H1 (cell line): ENCODE measurements at regions not wholly inside any gene's neighbourhood (a gene's known extent, or its start where the extent isn't known, plus 50 kb on each side); places are given as distances from the start of the nearest gene placed in this dataset.

ENCODE experiments used
- CTCF ChIA-PET: fragments of 300-600 bp; sonication (Branson Sonifier 250); formaldehyde crosslinking; loops from one replicate; lab custom pipeline; 2021; ENCODE audit not compliant: partially characterized antibody; lab: Charles Lee
- POLR2A ChIA-PET: fragments of 300-600 bp; sonication (Branson Sonifier 250); formaldehyde crosslinking; loops from one replicate; lab custom pipeline; 2021; ENCODE audit warnings: inconsistent platforms; ENCODE audit not compliant: partially characterized antibody; lab: Charles Lee
- DNase-seq, 2 experiments: peaks; one replicate each; pipeline versions ENCODE4 v3.0.0 to v3.0.0-alpha.2; 2010 to 2022; ENCODE audit warnings: low spot score in 2 of 2, low read depth in 1 of 2, mixed read lengths in 1 of 2
- FAIRE-seq: peaks from 2 replicates; lab custom pipeline; 2011; peaks lifted over from hg19 to GRCh38; lab: Jason Lieb, UNC
- H2AFZ ChIP-seq: 2 replicates; pipeline ENCODE4 v1.8.1; 2012; ENCODE audit warnings: low read length, inconsistent platforms
- H2AK5ac ChIP-seq: 2 replicates; pipeline ENCODE4 v1.6.1; 2013; ENCODE audit warnings: low read depth, low read length
- H2BK120ac ChIP-seq: replicated peaks from 2 replicates; pipeline ENCODE3; 2013; ENCODE audit warnings: low read depth, low read length, inconsistent platforms
- H2BK12ac ChIP-seq: 2 replicates; pipeline ENCODE4 v1.6.1; 2013; ENCODE audit warnings: low read depth, low read length
- H2BK15ac ChIP-seq: 2 replicates; pipeline ENCODE4 v1.6.1; 2013; ENCODE audit warnings: low read length
- H2BK20ac ChIP-seq: 2 replicates; pipeline ENCODE4 v1.6.1; 2013; ENCODE audit warnings: low read length
- H2BK5ac ChIP-seq: 2 replicates; pipeline ENCODE4 v1.6.1; 2013; ENCODE audit warnings: low read depth, low read length
- H3K14ac ChIP-seq: 2 replicates; pipeline ENCODE4 v1.6.1; 2013; ENCODE audit warnings: inconsistent platforms; ENCODE audit not compliant: insufficient read length
- H3K18ac ChIP-seq: 2 replicates; pipeline ENCODE4 v1.6.1; 2013; ENCODE audit warnings: low read length; ENCODE audit errors: extremely low read depth
- H3K23ac ChIP-seq: 2 replicates; pipeline ENCODE4 v1.6.1; 2013; ENCODE audit warnings: inconsistent platforms; ENCODE audit not compliant: insufficient read length
- H3K23me2 ChIP-seq: 2 replicates; pipeline ENCODE4 v1.6.1; 2013; ENCODE audit warnings: low read depth, low read length
- H3K27ac ChIP-seq: 2 replicates; pipeline ENCODE4 v1.6.1; 2011; ENCODE audit warnings: low read depth, low read length, inconsistent platforms
- H3K27me3 ChIP-seq, 4 experiments: replicated peaks in 1 of 4; 1 replicate in 1 of 4; 2 replicates in 3 of 4; pipeline versions ENCODE4 v1.6.1 to v1.8.1; 2011 to 2013; ENCODE audit warnings: low read length in 3 of 4, mild to moderate bottlenecking in 3 of 4, inconsistent platforms in 2 of 4, mixed read lengths in 2 of 4, moderate library complexity in 1 of 4; ENCODE audit not compliant: control insufficient read depth in 3 of 4, insufficient read depth in 3 of 4; ENCODE audit errors: extremely low read depth in 1 of 4
- H3K36me3 ChIP-seq, 4 experiments: 2 replicates each; pipeline versions ENCODE4 v1.6.1 to v1.8.1; 2011 to 2013; ENCODE audit warnings: mild to moderate bottlenecking in 4 of 4, low read length in 3 of 4, moderate library complexity in 2 of 4, control low read depth in 1 of 4, inconsistent platforms in 1 of 4; ENCODE audit not compliant: insufficient read depth in 4 of 4, control insufficient read depth in 2 of 4
- H3K4ac ChIP-seq: replicated peaks from 2 replicates; pipeline ENCODE3; 2013; ENCODE audit warnings: low read length, low read depth, mixed read lengths, inconsistent platforms; ENCODE audit not compliant: insufficient read length
- H3K4me1 ChIP-seq, 4 experiments: replicated peaks in 1 of 4; 1 replicate in 1 of 4; 2 replicates in 3 of 4; pipeline versions ENCODE4 v1.6.1 to v1.8.1; 2011 to 2013; ENCODE audit warnings: low read length in 3 of 4, inconsistent platforms in 2 of 4, mixed read lengths in 1 of 4; ENCODE audit not compliant: insufficient read depth in 4 of 4, control insufficient read depth in 3 of 4
- H3K4me2 ChIP-seq, 2 experiments: 2 replicates each; pipeline versions ENCODE4 v1.6.1 to v1.8.1; 2011 to 2013; ENCODE audit warnings: low read depth in 2 of 2, low read length in 2 of 2, control low read depth in 1 of 2, inconsistent platforms in 1 of 2, mild to moderate bottlenecking in 1 of 2; ENCODE audit not compliant: insufficient read depth in 1 of 2
- H3K4me3 ChIP-seq, 4 experiments: fragments of 200-600, 300-600 bp in 1 of 4; sonication (generic), shearing (Covaris generic), sonication (Bioruptor Twin) in 1 of 4; 2 replicates each; pipeline versions ENCODE4 v1.5.1 to v1.8.1; 2011 to 2016; ENCODE audit warnings: low read length in 4 of 4, low read depth in 3 of 4, control low read depth in 2 of 4, inconsistent platforms in 2 of 4, mild to moderate bottlenecking in 2 of 4, mixed read lengths in 1 of 4, moderate library complexity in 1 of 4; ENCODE audit not compliant: insufficient read depth in 2 of 4; ENCODE audit errors: extremely low read depth in 1 of 4
- H3K56ac ChIP-seq: replicated peaks from 2 replicates; pipeline ENCODE3; 2013; ENCODE audit warnings: low read depth, mild to moderate bottlenecking, mixed read lengths, low read length, inconsistent platforms; ENCODE audit not compliant: insufficient read length
- H3K79me1 ChIP-seq: 2 replicates; pipeline ENCODE4 v1.6.1; 2013; ENCODE audit warnings: low read depth, low read length, control low read depth
- H3K79me2 ChIP-seq, 2 experiments: 2 replicates each; pipeline versions ENCODE4 v1.6.1 to v1.8.1; 2012 to 2013; ENCODE audit warnings: low read length in 2 of 2, mild to moderate bottlenecking in 2 of 2, inconsistent platforms in 1 of 2; ENCODE audit not compliant: insufficient read depth in 2 of 2, control insufficient read depth in 1 of 2
- H3K9ac ChIP-seq, 4 experiments: replicated peaks in 1 of 4; 1 replicate in 1 of 4; 2 replicates in 3 of 4; pipeline versions ENCODE4 v1.6.1 to v1.8.1; 2011 to 2013; ENCODE audit warnings: low read depth in 3 of 4, low read length in 3 of 4, control low read depth in 2 of 4, mild to moderate bottlenecking in 2 of 4, moderate library complexity in 2 of 4, inconsistent platforms in 1 of 4; ENCODE audit errors: extremely low read depth in 1 of 4
- H3K9me3 ChIP-seq, 2 experiments: 2 replicates each; pipeline versions ENCODE4 v1.6.1 to v1.8.1; 2012 to 2013; ENCODE audit warnings: mild to moderate bottlenecking in 2 of 2, moderate library complexity in 2 of 2, control low read depth in 1 of 2, inconsistent platforms in 1 of 2, low read depth in 1 of 2, low read length in 1 of 2, mixed read lengths in 1 of 2; ENCODE audit not compliant: insufficient read depth in 2 of 2
- H4K20me1 ChIP-seq, 2 experiments: replicated peaks in 1 of 2; 2 replicates each; pipeline versions ENCODE3 to v1.8.1; 2011 to 2013; ENCODE audit warnings: inconsistent platforms in 2 of 2, low read length in 2 of 2, mild to moderate bottlenecking in 1 of 2; ENCODE audit not compliant: insufficient read depth in 2 of 2, control insufficient read depth in 1 of 2
- H4K5ac ChIP-seq: 2 replicates; pipeline ENCODE4 v1.6.1; 2013; ENCODE audit warnings: low read length, low read depth, mixed read lengths, inconsistent platforms; ENCODE audit not compliant: insufficient read length
- H4K8ac ChIP-seq: 2 replicates; pipeline ENCODE4 v1.8.0; 2013; ENCODE audit warnings: mild to moderate bottlenecking, moderate library complexity, low read length, inconsistent platforms; ENCODE audit not compliant: insufficient read depth; ENCODE audit errors: extremely low read depth
- H4K91ac ChIP-seq: replicated peaks from 2 replicates; pipeline ENCODE3; 2013; ENCODE audit warnings: low read length, mixed read lengths, inconsistent platforms; ENCODE audit not compliant: insufficient read length
- BRCA1 ChIP-seq: IDR thresholded peaks from 2 replicates; pipeline ENCODE4 v1.6.1; 2012; ENCODE audit warnings: low read depth, low read length, improper control_type of control experiment
- CBX8 ChIP-seq: fragments of 300-800, 300-1000 bp; sonication (generic); IDR thresholded peaks from 2 replicates; pipeline ENCODE4 v1.7.1; 2016; ENCODE audit warnings: low read depth, low read length, borderline replicate concordance
- NRF1 ChIP-seq: IDR thresholded peaks from 2 replicates; pipeline ENCODE4 v1.6.1; 2011; ENCODE audit warnings: mild to moderate bottlenecking, low read depth, low read length, improper control_type of control experiment
- SIRT6 ChIP-seq: IDR thresholded peaks from one replicate; pipeline ENCODE4 v1.7.1; 2012; ENCODE audit warnings: low read length, inconsistent platforms
- SIX5 ChIP-seq: IDR thresholded peaks from 2 replicates; pipeline ENCODE4 v1.6.1; 2011; ENCODE audit warnings: mild to moderate bottlenecking, low read depth, low read length
- SP4 ChIP-seq: IDR thresholded peaks from 2 replicates; pipeline ENCODE4 v1.6.1; 2012; ENCODE audit warnings: low read length, inconsistent platforms
- TAF1 ChIP-seq: IDR thresholded peaks from 2 replicates; pipeline ENCODE4 v1.6.1; 2011; ENCODE audit warnings: mild to moderate bottlenecking, low read depth, low read length
- TBP ChIP-seq: IDR thresholded peaks from 2 replicates; pipeline ENCODE4 v1.6.1; 2011; ENCODE audit warnings: low read depth, low read length, improper control_type of control experiment
- WGBS, 2 experiments: shearing (Covaris generic) in 1 of 2; methylation state at CpG; one replicate each; pipeline versions ENCODE4 v1.1.6 to v1.1.7; 2013 to 2015; ENCODE audit warnings: low lambda C conversion rate in 2 of 2, mixed read lengths in 2 of 2, inconsistent platforms in 1 of 2, low coverage in 1 of 2, missing lambda C conversion rate in 1 of 2; ENCODE audit not compliant: insufficient replicate concordance in 2 of 2, insufficient coverage in 1 of 2, insufficient read length in 1 of 2; ENCODE audit errors: extremely low coverage in 1 of 2, missing lambda C conversion rate in 1 of 2; 5-methylcytosine and 5-hydroxymethylcytosine counted together

DNA sequence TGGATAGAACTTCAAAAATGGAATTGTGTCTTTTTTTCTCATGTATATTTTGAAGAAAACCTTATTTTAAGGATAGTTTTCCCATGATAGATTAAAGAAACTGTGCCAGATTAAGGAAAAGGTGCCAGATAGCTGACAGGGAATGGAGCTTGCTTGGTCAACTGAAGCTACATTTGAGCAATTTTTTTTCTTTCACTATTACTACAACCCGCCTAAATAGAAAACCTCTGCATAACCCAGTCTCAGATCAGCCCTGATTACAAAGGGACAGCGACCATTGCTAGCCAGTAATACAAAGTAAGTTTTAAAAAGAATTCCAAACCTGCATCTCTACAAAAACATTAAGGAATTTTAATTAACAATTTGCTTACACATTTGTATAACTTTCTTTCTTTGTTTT lies 1123.4 kb upstream of the LRRTM3 start:
- Histone ChIP-seq H4K8ac (no peak overlapping the region), H3K4ac (no peak overlapping the region)

More for the DNA sequence above, 1123.4 kb upstream of the LRRTM3 start:
- CTCF ChIA-PET, result no interaction called here
- Histone ChIP-seq H3K79me2 (no peaks in the 10 kb centered on the region), H3K9me3 (no peaks in the 10 kb centered on the region), H3K14ac (no peak overlapping the region), H3K4me1 (no peaks in the 10 kb centered on the region), H3K23me2 (no peaks in the 10 kb centered on the region), H2BK5ac (no peak overlapping the region), H3K4me2 (no peak overlapping the region), H2BK15ac (no peak overlapping the region), H4K20me1 (no peaks in the 10 kb centered on the region), H3K23ac (no peak overlapping the region), H3K27ac (no peak overlapping the region), H2BK12ac (no peak overlapping the region), H3K9ac (no peak overlapping the region), H2BK20ac (no peak overlapping the region), H3K4me3 (no peak overlapping the region), H2BK120ac (no peak overlapping the region), H3K36me3 (no peaks in the 10 kb centered on the region), H3K56ac (peak overlapping the region; percentile 54), H2AFZ (no peak overlapping the region), H4K5ac (no peak overlapping the region), H3K18ac (no peak overlapping the region), H2AK5ac (no peak overlapping the region), H3K27me3 (peaks cover 0 to 1% (median 0%) of the 10 kb centered on the region in 4 experiments; a peak in 1 of 7 replicates), H4K91ac (no peak overlapping the region), H3K79me1 (no peaks in the 10 kb centered on the region)
- DNase-seq (no peak), FAIRE-seq (no peak)
- 94% methylated on average over 2 of the region's 2 CpGs; no CpG with 5 or more reads in 1 of the 2 experiments for WGBS, 2 experiments
- TF ChIP-seq SP4, result no peak
- TF ChIP-seq CBX8, result no peak
- TF ChIP-seq TAF1, result no peak
- no peak for TF ChIP-seq SIX5
- TF ChIP-seq BRCA1, result no peak
- TF ChIP-seq NRF1, result no peak
- no peak for TF ChIP-seq TBP
- TF ChIP-seq SIRT6, result no peak
- POLR2A ChIA-PET, result no interaction called here
